AG04450 (cell line): ENCODE measurements at regions not wholly inside any gene's neighbourhood (a gene's known extent, or its start where the extent isn't known, plus 50 kb on each side); places are given as distances from the start of the nearest gene placed in this dataset.

Experiments
- CTCF ChIA-PET: fragments of 300-600, 350-600 bp; formaldehyde crosslinking; extraction: SDS; loops from one replicate; lab custom pipeline; 2022; ENCODE audit warnings: antibody characterized with exemption, inconsistent platforms; lab: Charles Lee
- POLR2A ChIA-PET: fragments of 350-600 bp; formaldehyde crosslinking; extraction: SDS; loops from one replicate; lab custom pipeline; 2021; ENCODE audit warnings: antibody characterized with exemption, inconsistent platforms; lab: Yijun Ruan, JAX
- DNase-seq: peaks from one replicate; pipeline ENCODE4 v3.0.0-alpha.2; 2011; ENCODE audit warnings: low read depth, low spot score
- H3K27ac ChIP-seq: one replicate; pipeline ENCODE4 v1.5.1; 2012; ENCODE audit warnings: low read depth, low read length, control low read depth
- H3K27me3 ChIP-seq: one replicate; pipeline ENCODE4 v1.6.0; 2012; ENCODE audit warnings: low read length; ENCODE audit not compliant: control insufficient read depth, insufficient read depth
- H3K4me3 ChIP-seq: 2 replicates; pipeline ENCODE4 v1.5.1; 2011; ENCODE audit warnings: mild to moderate bottlenecking, low read depth, low read length, control low read depth
- H3K9me3 ChIP-seq: 2 replicates; pipeline ENCODE4 v1.5.1; 2012; ENCODE audit warnings: low read length; ENCODE audit not compliant: control insufficient read depth, insufficient read depth
- TF ChIP-seq, protein P1 (sequence below): IDR thresholded peaks from 2 replicates; pipeline ENCODE4 v1.5.1; 2011; ENCODE audit warnings: low read depth, low read length, control low read depth, inconsistent platforms

DNA sequence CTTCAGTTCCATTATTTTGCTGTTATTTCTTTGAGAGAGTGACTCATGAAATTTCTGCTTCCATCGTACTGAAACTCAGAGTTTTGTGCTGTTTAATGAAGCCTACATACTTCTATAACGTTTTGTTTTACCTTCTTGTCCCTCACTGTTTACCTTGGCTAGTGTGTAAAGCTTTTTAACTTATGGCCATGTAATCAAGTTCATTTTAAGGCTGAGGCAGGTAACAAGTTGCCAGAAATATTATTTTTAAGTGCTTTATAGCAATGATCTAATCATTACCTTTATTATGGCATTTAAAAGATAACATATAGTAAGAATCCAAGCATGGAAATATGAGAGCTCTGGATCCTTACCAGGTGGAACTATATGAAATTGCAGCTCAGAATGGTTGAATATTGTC lies 102.3 kb upstream of the FAT1 start:
- Histone ChIP-seq H3K9me3 (no peaks in the 10 kb centered on the region), H3K27ac (no peak overlapping the region), H3K4me3 (no peak overlapping the region), H3K27me3 (no peaks in the 10 kb centered on the region)
- ChIA-PET CTCF (no interaction called here), POLR2A (no interaction called here)
- DNase-seq, result no peak
- TF ChIP-seq, protein P1, sequence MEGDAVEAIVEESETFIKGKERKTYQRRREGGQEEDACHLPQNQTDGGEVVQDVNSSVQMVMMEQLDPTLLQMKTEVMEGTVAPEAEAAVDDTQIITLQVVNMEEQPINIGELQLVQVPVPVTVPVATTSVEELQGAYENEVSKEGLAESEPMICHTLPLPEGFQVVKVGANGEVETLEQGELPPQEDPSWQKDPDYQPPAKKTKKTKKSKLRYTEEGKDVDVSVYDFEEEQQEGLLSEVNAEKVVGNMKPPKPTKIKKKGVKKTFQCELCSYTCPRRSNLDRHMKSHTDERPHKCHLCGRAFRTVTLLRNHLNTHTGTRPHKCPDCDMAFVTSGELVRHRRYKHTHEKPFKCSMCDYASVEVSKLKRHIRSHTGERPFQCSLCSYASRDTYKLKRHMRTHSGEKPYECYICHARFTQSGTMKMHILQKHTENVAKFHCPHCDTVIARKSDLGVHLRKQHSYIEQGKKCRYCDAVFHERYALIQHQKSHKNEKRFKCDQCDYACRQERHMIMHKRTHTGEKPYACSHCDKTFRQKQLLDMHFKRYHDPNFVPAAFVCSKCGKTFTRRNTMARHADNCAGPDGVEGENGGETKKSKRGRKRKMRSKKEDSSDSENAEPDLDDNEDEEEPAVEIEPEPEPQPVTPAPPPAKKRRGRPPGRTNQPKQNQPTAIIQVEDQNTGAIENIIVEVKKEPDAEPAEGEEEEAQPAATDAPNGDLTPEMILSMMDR, result no peak

DNA sequence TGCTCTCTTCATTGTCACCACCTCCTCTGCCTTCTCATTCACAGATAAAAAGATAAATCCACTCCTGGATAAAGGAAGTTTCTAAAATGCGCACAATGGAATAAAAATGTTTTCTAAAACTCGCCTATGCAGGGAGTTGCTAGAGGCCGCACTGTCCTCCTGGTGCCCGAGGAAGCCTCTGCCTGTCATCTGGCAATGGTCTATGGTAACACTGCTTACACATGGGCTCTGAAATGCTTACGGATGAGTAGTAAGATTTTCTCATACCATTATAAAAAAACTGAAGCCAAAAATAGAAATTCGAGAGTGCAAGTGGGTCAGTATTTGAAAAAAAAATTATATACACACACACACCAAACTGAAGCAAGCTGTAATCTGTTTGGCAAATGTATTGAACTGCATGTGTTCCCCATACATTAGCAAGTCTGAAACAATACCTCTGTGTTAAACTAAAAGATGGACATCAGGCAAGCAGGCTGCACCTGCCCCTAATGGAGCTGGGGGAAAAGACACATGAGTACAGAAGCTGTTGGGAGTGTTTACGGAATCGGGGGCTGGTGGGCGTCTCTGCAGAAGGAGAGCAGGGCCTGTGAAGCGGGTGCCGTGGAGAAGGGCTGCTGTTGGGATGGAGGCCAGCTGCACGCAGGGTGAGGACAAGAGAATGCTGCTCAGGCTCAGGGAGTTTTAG lies 103.3 kb upstream of the FAT1 start:
- ChIA-PET POLR2A (interaction anchor here (0.6 kb wide), 1 partner anchor 69 kb away, joined by 4 read pairs; no protein-coding TSS in a partner anchor), CTCF (interaction anchor here (0.6 kb wide), 1 partner anchor 122 kb away, joined by 3 read pairs; no protein-coding TSS in a partner anchor)
- Histone ChIP-seq H3K4me3 (no peak overlapping the region), H3K27me3 (no peaks in the 10 kb centered on the region), H3K9me3 (no peaks in the 10 kb centered on the region), H3K27ac (peak overlapping the region; percentile 25)
- no peak for DNase-seq
- TF ChIP-seq, protein P1, result no peak

DNA sequence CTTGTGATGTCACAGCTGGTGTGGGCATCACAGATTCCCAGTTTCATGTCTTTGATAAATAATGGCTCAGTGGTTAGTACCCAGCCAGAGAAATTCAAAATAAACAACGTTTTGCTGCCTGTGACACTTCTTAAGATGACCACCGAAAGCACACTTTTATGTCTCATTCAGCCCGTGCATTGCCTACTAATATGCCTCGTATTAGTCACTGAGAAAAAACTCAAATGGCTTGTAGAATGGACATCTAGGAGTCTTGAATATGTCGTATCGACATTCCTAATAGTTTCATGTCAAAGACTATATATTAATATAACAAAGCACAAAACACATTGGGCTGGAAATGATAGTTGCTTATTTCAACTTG lies 103.9 kb upstream of the FAT1 start:
- POLR2A ChIA-PET, result interaction anchor here (0.6 kb wide), 1 partner anchor 70 kb away, joined by 4 read pairs; no protein-coding TSS in a partner anchor

DNA sequence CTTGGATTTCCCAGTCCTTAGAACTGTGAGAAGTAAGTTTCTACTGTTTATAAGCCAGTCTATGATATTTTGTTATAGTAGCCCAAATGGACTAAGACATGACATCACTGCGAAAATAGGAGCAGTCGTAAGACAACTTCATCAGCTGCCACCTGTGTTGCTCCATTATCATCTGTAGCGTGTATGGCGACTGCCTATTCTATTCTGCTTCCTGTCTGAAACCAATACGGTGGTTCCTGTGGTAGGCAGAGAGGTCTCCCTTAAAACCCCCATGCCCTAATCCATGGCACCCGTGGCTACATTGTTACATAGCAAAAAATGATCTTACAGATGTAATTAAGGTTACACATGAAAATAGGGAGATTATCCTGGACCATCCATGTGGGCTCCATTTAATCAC lies 105.4 kb upstream of the FAT1 start:
- CTCF ChIA-PET, result no interaction called here
- DNase-seq, result no peak
- H3K4me3 ChIP-seq, result no peak overlapping the region
- no peaks in the 10 kb centered on the region for H3K27me3 ChIP-seq
- TF ChIP-seq, protein P1, result no peak
- POLR2A ChIA-PET, result interaction anchor here (2.0 kb wide), 1 partner anchor 16 kb away, joined by 8 read pairs; no protein-coding TSS in a partner anchor
- no peaks in the 10 kb centered on the region for H3K9me3 ChIP-seq
- H3K27ac ChIP-seq, result no peak overlapping the region

More for the DNA sequence above, 103.9 kb upstream of the FAT1 start:
- no peak for DNase-seq
- Histone ChIP-seq H3K4me3 (no peak overlapping the region), H3K27ac (peak overlapping the region; percentile 25), H3K9me3 (no peaks in the 10 kb centered on the region), H3K27me3 (no peaks in the 10 kb centered on the region)
- TF ChIP-seq, protein P1, result no peak
- CTCF ChIA-PET, result interaction anchor here (0.6 kb wide), 1 partner anchor 123 kb away, joined by 3 read pairs; no protein-coding TSS in a partner anchor
